Activated T-cell treated with anti-CD3 and anti-CD28 coated beads for 4 hours (primary cell): ENCODE measurements at regions not wholly inside any gene's neighbourhood (a gene's known extent, or its start where the extent isn't known, plus 50 kb on each side); places are given as distances from the start of the nearest gene placed in this dataset.
"Not testable (repeated sequence)": the region's sequence is repeated elsewhere in the genome, so short reads cannot be mapped to it uniquely, and the experiment has no call there.

Source experiments
- DNase-seq: peaks from one replicate; pipeline ENCODE4 v3.0.0-alpha.2; 2020

GRCh38 chr1:82073071-82073470 lies 272.3 kb downstream of the ADGRL2 start:
- DNase-seq: no peak

- DNase-seq: no peak
Observed at GRCh38 chr1:82065916-82066315, 265.2 kb downstream of the ADGRL2 start.

GRCh38 chr1:82064691-82065090 lies 264.0 kb downstream of the ADGRL2 start:
- DNase-seq: no peak

- DNase-seq: no peak
Observed at GRCh38 chr1:82062206-82062605, 261.5 kb downstream of the ADGRL2 start.

- no peak for DNase-seq
Observed at GRCh38 chr1:82059959-82060358, 259.2 kb downstream of the ADGRL2 start.

- no peak for DNase-seq
Observed at GRCh38 chr1:82057011-82057410, 256.3 kb downstream of the ADGRL2 start.

GRCh38 chr1:82055375-82055774 lies 254.6 kb downstream of the ADGRL2 start:
- DNase-seq: not testable (repeated sequence)

- no peak for DNase-seq
Observed at GRCh38 chr1:82052563-82052962, 251.8 kb downstream of the ADGRL2 start.

GRCh38 chr1:82048596-82048995 lies 247.9 kb downstream of the ADGRL2 start:
- DNase-seq: no peak

- DNase-seq: no peak
Observed at GRCh38 chr1:82045221-82045620, 244.5 kb downstream of the ADGRL2 start.

GRCh38 chr1:82044536-82044935 lies 243.8 kb downstream of the ADGRL2 start:
- DNase-seq: no peak

GRCh38 chr1:82044111-82044510 lies 243.4 kb downstream of the ADGRL2 start:
- DNase-seq: no peak

- DNase-seq: no peak
Observed at GRCh38 chr1:82042306-82043060, 241.7 kb downstream of the ADGRL2 start.
